Osteocyte (in vitro differentiated cells): ENCODE measurements at regions not wholly inside any gene's neighbourhood (a gene's known extent, or its start where the extent isn't known, plus 50 kb on each side); places are given as distances from the start of the nearest gene placed in this dataset.
A peak's percentile ranks its signal among the peaks of the same experiment; 100 is the strongest.

ENCODE experiments used
- DNase-seq: peaks from one replicate; pipeline ENCODE4 v3.0.0; 2021; ENCODE audit warnings: mixed read lengths; ENCODE audit not compliant: unreplicated experiment; ENCODE audit errors: extremely low spot score
- H3K27ac Mint-ChIP-seq: one replicate; pipeline ENCODE4 v1.8.0; 2021; ENCODE audit warnings: mild to moderate bottlenecking, mixed read lengths; ENCODE audit not compliant: unreplicated experiment
- H3K27me3 Mint-ChIP-seq: one replicate; pipeline ENCODE4 v1.8.0; 2021; ENCODE audit warnings: mixed read lengths; ENCODE audit not compliant: unreplicated experiment
- H3K36me3 Mint-ChIP-seq: one replicate; pipeline ENCODE4 v1.8.0; 2021; ENCODE audit warnings: mixed read lengths; ENCODE audit not compliant: unreplicated experiment
- H3K4me1 Mint-ChIP-seq: one replicate; pipeline ENCODE4 v1.8.0; 2021; ENCODE audit warnings: mixed read lengths; ENCODE audit not compliant: unreplicated experiment
- H3K4me3 Mint-ChIP-seq: one replicate; pipeline ENCODE4 v1.8.0; 2021; ENCODE audit warnings: mild to moderate bottlenecking, moderate library complexity, mixed read lengths; ENCODE audit not compliant: unreplicated experiment
- H3K9me3 Mint-ChIP-seq: one replicate; pipeline ENCODE4 v1.8.0; 2021; ENCODE audit warnings: mixed read lengths; ENCODE audit not compliant: unreplicated experiment
- CTCF ChIP-seq: fragments of 200-600 bp; sonication (generic); IDR thresholded peaks from 2 replicates; pipeline ENCODE4 v1.5.0; 2021; ENCODE audit warnings: antibody characterized with exemption, mild to moderate bottlenecking, moderate library complexity

- H3K36me3 Mint-ChIP-seq: no peaks in the 10 kb centered on the region
- H3K27ac Mint-ChIP-seq: no peak overlapping the region
- H3K9me3 Mint-ChIP-seq: no peaks in the 10 kb centered on the region
- no peak for TF ChIP-seq CTCF
- DNase-seq: peak; percentile 25
- H3K27me3 Mint-ChIP-seq: peaks cover 39% of the 10 kb centered on the region
- no peak overlapping the region for H3K4me3 Mint-ChIP-seq
- no peaks in the 10 kb centered on the region for H3K4me1 Mint-ChIP-seq
Measured at GRCh38 chr5:171712616-171713015, 73.0 kb upstream of the SMIM23 start.

- no peak for TF ChIP-seq CTCF
- Mint-ChIP-seq H3K36me3 (no peaks in the 10 kb centered on the region), H3K9me3 (peaks cover under 1% of the 10 kb centered on the region), H3K4me3 (no peak overlapping the region), H3K27ac (no peak overlapping the region), H3K27me3 (peaks cover 45% of the 10 kb centered on the region), H3K4me1 (no peaks in the 10 kb centered on the region)
- peak; percentile 13 for DNase-seq
Measured at GRCh38 chr5:171713152-171713551, 72.5 kb upstream of the SMIM23 start.

GRCh38 chr5:171714261-171714660 is 71.4 kb upstream of the SMIM23 start:
- Mint-ChIP-seq H3K36me3 (no peaks in the 10 kb centered on the region), H3K27me3 (peaks cover 48% of the 10 kb centered on the region), H3K9me3 (peaks cover 4% of the 10 kb centered on the region), H3K4me1 (no peaks in the 10 kb centered on the region), H3K27ac (no peak overlapping the region), H3K4me3 (no peak overlapping the region)
- peak; percentile 54 for DNase-seq
- TF ChIP-seq CTCF: no peak

- Mint-ChIP-seq H3K4me3 (no peak overlapping the region), H3K4me1 (no peaks in the 10 kb centered on the region), H3K9me3 (peaks cover 4% of the 10 kb centered on the region), H3K27ac (no peak overlapping the region), H3K27me3 (peaks cover 48% of the 10 kb centered on the region), H3K36me3 (no peaks in the 10 kb centered on the region)
- TF ChIP-seq CTCF: no peak
- DNase-seq: peak; percentile 65
Measured at GRCh38 chr5:171714851-171715250, 70.8 kb upstream of the SMIM23 start.

- Mint-ChIP-seq H3K4me1 (no peaks in the 10 kb centered on the region), H3K9me3 (peaks cover 4% of the 10 kb centered on the region), H3K4me3 (no peak overlapping the region), H3K27me3 (peaks cover 50% of the 10 kb centered on the region), H3K27ac (no peak overlapping the region), H3K36me3 (no peaks in the 10 kb centered on the region)
- TF ChIP-seq CTCF: no peak
- DNase-seq: peak; percentile 56
Measured at GRCh38 chr5:171715551-171715950, 70.1 kb upstream of the SMIM23 start.
